ENCODE measurements at regions not wholly inside any gene's neighbourhood (a gene's known extent, or its start where the extent isn't known, plus 50 kb on each side); places are given as distances from the start of the nearest gene placed in this dataset.
"Not testable (repeated sequence)": the region's sequence is repeated elsewhere in the genome, so short reads cannot be mapped to it uniquely, and the experiment has no call there.

GRCh38 chrX:106220177-106220576 lies 52.1 kb downstream of the PWWP3B start:
- intact Hi-C loops (cut with DNase I; ENCODE audit: low total_unique reads): no loop called here
- 37 to 39% methylated on average over 2 of the region's 2 CpGs for WGBS, 2 donors
- H3K4me3 ChIP-seq (ENCODE audit: low read depth, poor library complexity, severe bottlenecking): no peak overlapping the region
- no peak for DNase-seq (ENCODE audit: low spot score in 2 of 2)
- no peak for TF ChIP-seq CTCF (IDR thresholded peaks at IDR 0.05)
- no peak for TF ChIP-seq POLR2A (IDR thresholded peaks at IDR 0.05)

- intact Hi-C loops (cut with DNase I; ENCODE audit: low total_unique reads): loop anchor here (10.0 kb wide), 1 partner anchor 921 kb away; no protein-coding TSS in a partner anchor
- no peak overlapping the region for H3K4me3 ChIP-seq (ENCODE audit: low read depth, poor library complexity, severe bottlenecking)
- TF ChIP-seq POLR2A (IDR thresholded peaks at IDR 0.05): no peak
- no peak for TF ChIP-seq CTCF (IDR thresholded peaks at IDR 0.05)
- DNase-seq (ENCODE audit: low spot score in 2 of 2): no peak
Measured at GRCh38 chrX:106243376-106243775, 75.3 kb downstream of the PWWP3B start.

GRCh38 chrX:106246511-106246910 lies 78.4 kb downstream of the PWWP3B start:
- intact Hi-C loops (cut with DNase I; ENCODE audit: low total_unique reads): loop anchor here (10.0 kb wide), 1 partner anchor 918 kb away; no protein-coding TSS in a partner anchor
- DNase-seq (ENCODE audit: low spot score in 2 of 2): no peak
- TF ChIP-seq CTCF (IDR thresholded peaks at IDR 0.05) (no peak), POLR2A (IDR thresholded peaks at IDR 0.05) (no peak)
- H3K4me3 ChIP-seq (ENCODE audit: low read depth, poor library complexity, severe bottlenecking): no peak overlapping the region
- 56 to 58% methylated on average over 3 of the region's 3 CpGs for WGBS, 2 donors

- no peak for TF ChIP-seq POLR2A (IDR thresholded peaks at IDR 0.05)
- no peak for TF ChIP-seq CTCF (IDR thresholded peaks at IDR 0.05)
- intact Hi-C loops (cut with DNase I; ENCODE audit: low total_unique reads): loop anchor here (10.0 kb wide), 1 partner anchor 918 kb away; no protein-coding TSS in a partner anchor
- DNase-seq (ENCODE audit: low spot score in 2 of 2): no peak
- no peak overlapping the region for H3K4me3 ChIP-seq (ENCODE audit: low read depth, poor library complexity, severe bottlenecking)
Measured at GRCh38 chrX:106247162-106247561, 79.1 kb downstream of the PWWP3B start.

- no peak for DNase-seq (ENCODE audit: low spot score in 2 of 2)
- TF ChIP-seq CTCF (IDR thresholded peaks at IDR 0.05): no peak
- TF ChIP-seq POLR2A (IDR thresholded peaks at IDR 0.05): no peak
- WGBS, 2 donors: 71 to 85% methylated on average over 3 of the region's 3 CpGs
- H3K4me3 ChIP-seq (ENCODE audit: low read depth, poor library complexity, severe bottlenecking): no peak overlapping the region
- intact Hi-C loops (cut with DNase I; ENCODE audit: low total_unique reads): loop anchor here (10.0 kb wide), 2 partner anchors 535 to 915 kb away; no protein-coding TSS in a partner anchor
Measured at GRCh38 chrX:106249706-106250379, 81.7 kb downstream of the PWWP3B start.

- intact Hi-C loops (cut with DNase I; ENCODE audit: low total_unique reads): no loop called here
- DNase-seq (ENCODE audit: low spot score in 2 of 2): no peak
- TF ChIP-seq POLR2A (IDR thresholded peaks at IDR 0.05) (no peak), CTCF (IDR thresholded peaks at IDR 0.05) (no peak)
- 29 to 45% methylated on average over 3 of the region's 3 CpGs for WGBS, 2 donors
- H3K4me3 ChIP-seq (ENCODE audit: low read depth, poor library complexity, severe bottlenecking): no peak overlapping the region
Measured at GRCh38 chrX:106263817-106264216, 95.7 kb downstream of the PWWP3B start.

GRCh38 chrX:106273947-106274587 lies 106.0 kb downstream of the PWWP3B start:
- DNase-seq (ENCODE audit: low spot score in 2 of 2); intact Hi-C loops (cut with DNase I; ENCODE audit: low total_unique reads); H3K4me3 ChIP-seq (ENCODE audit: low read depth, poor library complexity, severe bottlenecking): not testable (repeated sequence)
- no CpG with 5 or more reads among the region's 9 CpGs for WGBS, 2 donors

GRCh38 chrX:106275172-106275571 lies 107.1 kb downstream of the PWWP3B start:
- DNase-seq (ENCODE audit: low spot score in 2 of 2); intact Hi-C loops (cut with DNase I; ENCODE audit: low total_unique reads); H3K4me3 ChIP-seq (ENCODE audit: low read depth, poor library complexity, severe bottlenecking): not testable (repeated sequence)
- no CpG with 5 or more reads among the region's 5 CpGs for WGBS, 2 donors
